Ishikawa (cell line): ENCODE measurements at regions not wholly inside any gene's neighbourhood (a gene's known extent, or its start where the extent isn't known, plus 50 kb on each side); places are given as distances from the start of the nearest gene placed in this dataset.

Experiments used
- CEBPB ChIP-seq: IDR thresholded peaks from 2 replicates; pipeline ENCODE4 v1.6.1; 2012
- EP300 ChIP-seq: IDR thresholded peaks from 2 replicates; pipeline ENCODE4 v1.6.1; 2012; ENCODE audit warnings: borderline replicate concordance
- FOXM1 ChIP-seq: IDR thresholded peaks from 2 replicates; pipeline ENCODE4 v1.6.1; 2012; ENCODE audit warnings: low read depth, borderline replicate concordance
- YY1 ChIP-seq: IDR thresholded peaks from 2 replicates; pipeline ENCODE4 v1.6.1; 2012; ENCODE audit warnings: low read depth
- TF ChIP-seq, protein P1 (sequence below): IDR thresholded peaks from 2 replicates; pipeline ENCODE4 v1.6.1; 2012; ENCODE audit warnings: low read depth, mild to moderate bottlenecking
- TF ChIP-seq, protein P2 (sequence below): IDR thresholded peaks from 2 replicates; pipeline ENCODE4 v1.6.1; 2012

DNA sequence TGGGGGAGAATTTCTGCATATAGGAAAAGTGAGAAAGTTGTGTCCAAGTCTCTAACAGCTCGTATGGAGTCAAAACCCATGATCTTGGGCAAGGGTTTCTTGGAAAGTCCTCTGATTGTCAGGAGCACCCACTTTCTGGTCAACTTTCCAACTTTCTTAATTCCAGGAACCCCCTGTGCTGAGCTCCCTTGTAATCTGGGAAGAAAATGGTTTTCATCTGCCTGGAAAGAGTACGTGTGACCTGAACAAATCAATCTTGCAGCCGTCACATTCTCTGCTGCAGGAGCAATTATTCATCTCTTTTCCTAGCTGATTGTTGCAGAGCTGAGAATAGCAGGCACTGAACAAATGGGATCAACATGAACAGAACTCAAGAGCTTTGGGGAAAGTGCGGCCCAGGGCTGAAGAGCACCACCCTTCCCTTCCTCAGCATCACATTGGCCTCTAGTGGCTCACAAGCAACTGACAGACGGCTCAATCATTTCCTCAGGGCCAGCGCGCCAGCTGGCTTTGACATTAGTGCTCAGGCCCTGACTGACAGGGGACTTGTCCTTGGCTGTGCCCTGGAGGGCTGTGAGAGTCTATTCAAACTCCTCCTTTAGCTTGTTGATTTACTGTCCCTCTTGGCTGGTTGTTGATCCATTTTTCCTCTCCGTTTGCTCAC, 295.2 kb downstream of the HLX start:
- TF ChIP-seq YY1 (no peak), FOXM1 (no peak), CEBPB (no peak), EP300 (no peak)
- TF ChIP-seq, protein P1, sequence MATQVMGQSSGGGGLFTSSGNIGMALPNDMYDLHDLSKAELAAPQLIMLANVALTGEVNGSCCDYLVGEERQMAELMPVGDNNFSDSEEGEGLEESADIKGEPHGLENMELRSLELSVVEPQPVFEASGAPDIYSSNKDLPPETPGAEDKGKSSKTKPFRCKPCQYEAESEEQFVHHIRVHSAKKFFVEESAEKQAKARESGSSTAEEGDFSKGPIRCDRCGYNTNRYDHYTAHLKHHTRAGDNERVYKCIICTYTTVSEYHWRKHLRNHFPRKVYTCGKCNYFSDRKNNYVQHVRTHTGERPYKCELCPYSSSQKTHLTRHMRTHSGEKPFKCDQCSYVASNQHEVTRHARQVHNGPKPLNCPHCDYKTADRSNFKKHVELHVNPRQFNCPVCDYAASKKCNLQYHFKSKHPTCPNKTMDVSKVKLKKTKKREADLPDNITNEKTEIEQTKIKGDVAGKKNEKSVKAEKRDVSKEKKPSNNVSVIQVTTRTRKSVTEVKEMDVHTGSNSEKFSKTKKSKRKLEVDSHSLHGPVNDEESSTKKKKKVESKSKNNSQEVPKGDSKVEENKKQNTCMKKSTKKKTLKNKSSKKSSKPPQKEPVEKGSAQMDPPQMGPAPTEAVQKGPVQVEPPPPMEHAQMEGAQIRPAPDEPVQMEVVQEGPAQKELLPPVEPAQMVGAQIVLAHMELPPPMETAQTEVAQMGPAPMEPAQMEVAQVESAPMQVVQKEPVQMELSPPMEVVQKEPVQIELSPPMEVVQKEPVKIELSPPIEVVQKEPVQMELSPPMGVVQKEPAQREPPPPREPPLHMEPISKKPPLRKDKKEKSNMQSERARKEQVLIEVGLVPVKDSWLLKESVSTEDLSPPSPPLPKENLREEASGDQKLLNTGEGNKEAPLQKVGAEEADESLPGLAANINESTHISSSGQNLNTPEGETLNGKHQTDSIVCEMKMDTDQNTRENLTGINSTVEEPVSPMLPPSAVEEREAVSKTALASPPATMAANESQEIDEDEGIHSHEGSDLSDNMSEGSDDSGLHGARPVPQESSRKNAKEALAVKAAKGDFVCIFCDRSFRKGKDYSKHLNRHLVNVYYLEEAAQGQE: no peak
- TF ChIP-seq, protein P2, sequence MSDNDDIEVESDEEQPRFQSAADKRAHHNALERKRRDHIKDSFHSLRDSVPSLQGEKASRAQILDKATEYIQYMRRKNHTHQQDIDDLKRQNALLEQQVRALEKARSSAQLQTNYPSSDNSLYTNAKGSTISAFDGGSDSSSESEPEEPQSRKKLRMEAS: no peak
